ENCODE measurements at regions not wholly inside any gene's neighbourhood (a gene's known extent, or its start where the extent isn't known, plus 50 kb on each side); places are given as distances from the start of the nearest gene placed in this dataset.
A peak's percentile ranks its signal among the peaks of the same experiment; 100 is the strongest.

- DNase-seq (ENCODE audit: low read depth): no peak
Measured at GRCh38 chr1:201708691-201709090, 120.3 kb upstream of the IPO9 start.

GRCh38 chr1:201709564-201710295 lies 119.2 kb upstream of the IPO9 start:
- peak; percentile 31 for DNase-seq (ENCODE audit: low read depth)

DNA sequence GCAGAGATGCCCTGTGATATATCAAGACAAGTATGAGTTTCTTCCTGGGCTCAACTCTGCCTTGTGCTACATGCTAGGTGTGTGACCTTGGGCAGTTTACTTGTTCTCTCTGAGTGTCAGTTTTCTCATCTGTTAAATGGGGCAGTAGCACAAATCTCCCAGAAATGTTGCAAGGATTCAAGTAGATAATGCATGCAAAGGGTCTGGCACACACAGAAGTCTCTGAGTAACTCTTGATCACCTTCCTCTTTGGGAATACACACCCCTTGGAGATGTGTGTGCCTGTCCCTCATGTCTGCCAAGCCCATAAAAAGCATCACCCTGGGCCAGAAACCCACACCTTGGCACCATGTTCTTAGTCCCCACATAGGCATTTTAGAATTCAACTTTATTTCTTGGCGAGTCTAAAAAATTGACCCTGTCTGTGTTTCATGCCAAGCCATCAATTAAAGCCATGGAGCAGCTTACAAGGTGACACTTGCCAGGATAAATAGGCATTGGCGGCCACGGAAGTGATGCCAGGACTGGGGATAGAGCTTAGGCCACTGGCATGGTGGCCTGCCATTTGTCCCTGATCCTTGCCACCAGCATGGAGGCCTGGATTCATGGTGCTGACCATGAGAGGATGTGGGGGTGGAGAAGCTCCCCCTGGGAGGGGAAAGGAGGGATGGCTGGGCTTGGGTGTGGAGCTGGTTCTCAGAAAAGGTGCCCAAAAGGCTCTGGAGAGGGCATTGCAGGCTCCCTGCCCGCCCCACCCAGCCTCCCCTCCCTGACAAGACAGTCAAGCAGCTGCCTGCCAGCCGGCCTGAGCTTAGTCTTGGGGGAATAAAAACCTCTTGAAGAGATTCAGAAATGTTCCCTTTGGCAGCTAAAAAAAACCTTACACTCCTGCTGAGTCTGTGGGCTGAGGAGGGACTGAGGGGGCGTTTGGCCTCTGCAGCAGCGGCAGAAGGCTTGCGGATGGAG lies 118.0 kb upstream of the IPO9 start:
- no peak for DNase-seq (ENCODE audit: low read depth)

DNA sequence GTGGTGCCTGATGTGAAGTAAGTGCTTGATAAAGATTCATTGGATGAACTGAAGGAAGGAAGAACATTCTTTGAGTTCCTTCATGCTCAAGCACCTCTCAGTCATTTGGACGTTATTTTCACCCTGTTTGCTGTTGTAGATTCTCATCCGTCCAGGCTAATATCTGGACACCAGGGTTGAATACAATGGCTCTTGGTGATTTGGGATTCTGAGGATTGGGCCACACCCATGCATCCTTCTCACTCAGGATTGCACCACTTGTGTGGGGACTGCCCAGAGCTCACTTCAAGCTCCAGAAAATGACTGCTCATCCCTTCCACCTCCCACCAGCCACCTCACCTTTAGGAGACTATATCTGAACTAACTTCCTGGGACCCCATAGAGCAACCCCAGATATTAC lies 117.1 kb upstream of the IPO9 start:
- DNase-seq (ENCODE audit: low read depth): no peak

- DNase-seq (ENCODE audit: low read depth): no peak
Measured at GRCh38 chr1:201712387-201713085, 116.4 kb upstream of the IPO9 start.

- no peak for DNase-seq (ENCODE audit: low read depth)
Measured at GRCh38 chr1:201713086-201713810, 115.7 kb upstream of the IPO9 start.

DNA sequence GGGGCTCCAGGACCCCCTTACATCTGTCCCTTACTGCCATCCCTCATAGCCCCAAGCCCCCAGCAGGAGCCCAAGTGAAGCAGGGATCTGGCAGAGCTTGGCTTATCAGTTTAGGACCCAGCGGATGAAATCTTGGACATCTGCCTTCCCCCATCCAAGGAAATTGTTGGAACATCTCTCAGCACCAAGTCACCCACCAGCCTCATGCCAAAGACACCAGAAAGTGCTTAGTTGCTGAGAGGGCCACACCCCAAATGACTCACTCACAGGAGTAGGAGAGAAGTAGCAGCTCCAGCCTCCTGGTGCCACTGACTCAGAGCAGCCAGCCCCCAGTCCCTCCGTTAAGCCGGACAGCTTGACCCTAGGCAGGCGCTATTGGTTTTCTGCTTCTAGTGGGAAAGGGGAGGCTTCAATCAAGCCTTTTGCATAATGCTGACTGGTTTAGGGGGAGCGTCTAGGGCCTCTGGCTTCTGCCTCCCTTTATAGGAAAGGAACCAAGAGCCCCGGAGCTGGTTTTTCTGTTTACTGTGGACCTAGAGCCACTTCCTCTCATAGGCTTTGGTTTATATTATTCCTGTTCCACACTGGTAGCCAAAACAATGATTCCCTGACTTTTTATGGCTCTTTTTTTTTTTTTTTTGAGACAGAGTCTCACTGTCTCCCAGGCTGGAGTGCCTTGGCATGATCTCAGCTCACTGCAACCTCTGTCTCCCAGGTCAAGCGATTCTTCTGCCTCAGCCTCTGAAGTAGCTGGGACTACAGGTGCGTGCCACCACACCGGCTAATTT lies 114.2 kb upstream of the IPO9 start:
- no peak for DNase-seq (ENCODE audit: low read depth)

DNA sequence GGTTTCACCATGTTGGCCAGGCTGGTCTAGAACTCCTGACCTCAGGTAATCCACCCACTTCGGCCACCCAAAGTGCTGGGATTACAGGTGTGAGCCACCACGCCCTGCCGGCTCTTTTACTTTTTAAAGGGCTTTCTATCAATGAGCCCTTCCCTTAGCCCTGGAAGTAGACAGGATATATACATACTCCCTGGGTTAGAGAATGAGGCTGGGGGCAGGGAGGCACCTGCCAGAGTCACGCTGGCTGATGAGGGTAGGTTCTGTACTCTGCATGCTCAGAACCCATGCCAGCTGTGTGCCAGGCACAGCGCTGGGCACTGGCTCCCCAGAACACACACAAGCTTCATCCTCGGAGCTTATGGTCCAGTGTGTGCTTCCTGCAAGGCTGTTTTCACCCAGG lies 113.6 kb upstream of the IPO9 start:
- DNase-seq (ENCODE audit: low read depth): no peak

- no peak for DNase-seq (ENCODE audit: low read depth)
Measured at GRCh38 chr1:201715801-201716741, 112.9 kb upstream of the IPO9 start.

GRCh38 chr1:201716742-201717135 lies 112.2 kb upstream of the IPO9 start:
- DNase-seq (ENCODE audit: low read depth): no peak

- DNase-seq (ENCODE audit: low read depth): no peak
Measured at GRCh38 chr1:201717286-201717685, 111.7 kb upstream of the IPO9 start.

DNA sequence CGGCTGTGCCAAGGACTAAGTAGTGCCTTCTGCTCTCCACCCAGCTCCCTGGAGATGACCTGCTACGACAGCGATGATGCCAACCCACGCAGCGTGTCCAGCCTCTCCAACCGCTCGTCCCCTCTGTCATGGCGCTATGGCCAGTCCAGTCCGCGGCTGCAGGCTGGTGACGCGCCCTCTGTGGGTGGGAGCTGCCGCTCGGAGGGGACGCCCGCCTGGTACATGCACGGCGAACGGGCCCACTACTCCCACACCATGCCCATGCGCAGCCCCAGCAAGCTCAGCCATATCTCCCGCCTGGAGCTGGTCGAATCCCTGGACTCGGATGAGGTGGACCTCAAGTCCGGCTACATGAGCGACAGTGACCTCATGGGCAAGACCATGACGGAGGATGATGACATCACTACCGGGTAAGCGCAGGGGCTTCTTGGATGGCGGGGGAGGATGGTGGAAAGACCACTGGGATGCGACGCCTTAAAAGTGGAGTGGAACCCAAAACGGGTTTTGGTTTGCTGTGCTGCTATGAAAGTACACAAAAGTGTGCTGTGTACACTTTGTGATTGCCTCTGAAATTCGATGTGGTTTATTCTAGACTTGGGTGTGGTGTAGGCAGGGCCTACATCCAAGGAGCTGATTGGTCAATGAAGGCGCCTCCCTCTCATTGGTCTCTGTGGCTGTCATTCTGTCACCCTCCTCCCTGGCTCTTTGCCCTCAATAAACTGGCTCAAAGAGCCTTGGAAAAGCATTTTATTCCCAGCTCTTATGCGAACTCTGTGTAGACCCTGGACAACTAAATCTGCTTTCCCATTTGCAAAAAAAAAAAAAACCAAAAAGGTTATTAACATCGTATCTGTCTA lies 110.4 kb upstream of the IPO9 start:
- no peak for DNase-seq (ENCODE audit: low read depth)

DNA sequence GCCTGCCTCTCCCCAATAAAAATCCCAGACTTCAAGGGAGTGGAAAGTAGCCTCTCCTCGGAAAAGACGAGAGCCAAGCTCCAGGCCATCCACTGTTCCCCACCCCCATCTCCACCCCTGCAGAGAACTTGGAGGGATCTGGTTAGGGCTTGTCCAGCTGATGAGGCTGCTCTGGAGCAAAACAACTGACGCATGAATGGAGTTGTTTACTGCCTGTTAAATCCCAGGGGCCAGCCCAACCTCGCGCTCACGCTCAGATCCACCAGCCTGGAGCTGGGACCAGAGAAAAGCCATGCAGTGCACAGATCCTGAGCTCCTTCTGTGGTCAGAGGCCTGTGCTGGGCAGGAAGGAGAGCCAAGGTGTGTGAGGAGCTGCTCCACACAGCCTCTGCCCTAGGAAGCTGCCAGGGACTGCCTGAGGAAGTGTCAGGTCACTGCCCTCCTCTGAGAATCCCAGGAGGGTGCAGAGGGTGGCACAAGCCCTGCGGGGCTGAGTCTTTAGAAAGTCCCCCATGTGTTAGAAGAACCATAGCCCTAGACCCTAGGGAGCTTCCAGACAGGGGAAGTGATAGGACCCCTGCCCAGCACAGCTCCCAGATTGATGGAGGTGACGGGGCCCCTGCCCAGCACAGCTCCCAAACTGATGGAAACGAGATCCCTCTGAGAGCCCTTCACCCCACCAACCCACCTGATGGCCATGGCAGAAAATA lies 109.0 kb upstream of the IPO9 start:
- no peak for DNase-seq (ENCODE audit: low read depth)

GRCh38 chr1:201720522-201720844 lies 108.5 kb upstream of the IPO9 start:
- DNase-seq (ENCODE audit: low read depth): no peak

GRCh38 chr1:201721082-201722049 lies 107.6 kb upstream of the IPO9 start:
- no peak for DNase-seq (ENCODE audit: low read depth)

DNA sequence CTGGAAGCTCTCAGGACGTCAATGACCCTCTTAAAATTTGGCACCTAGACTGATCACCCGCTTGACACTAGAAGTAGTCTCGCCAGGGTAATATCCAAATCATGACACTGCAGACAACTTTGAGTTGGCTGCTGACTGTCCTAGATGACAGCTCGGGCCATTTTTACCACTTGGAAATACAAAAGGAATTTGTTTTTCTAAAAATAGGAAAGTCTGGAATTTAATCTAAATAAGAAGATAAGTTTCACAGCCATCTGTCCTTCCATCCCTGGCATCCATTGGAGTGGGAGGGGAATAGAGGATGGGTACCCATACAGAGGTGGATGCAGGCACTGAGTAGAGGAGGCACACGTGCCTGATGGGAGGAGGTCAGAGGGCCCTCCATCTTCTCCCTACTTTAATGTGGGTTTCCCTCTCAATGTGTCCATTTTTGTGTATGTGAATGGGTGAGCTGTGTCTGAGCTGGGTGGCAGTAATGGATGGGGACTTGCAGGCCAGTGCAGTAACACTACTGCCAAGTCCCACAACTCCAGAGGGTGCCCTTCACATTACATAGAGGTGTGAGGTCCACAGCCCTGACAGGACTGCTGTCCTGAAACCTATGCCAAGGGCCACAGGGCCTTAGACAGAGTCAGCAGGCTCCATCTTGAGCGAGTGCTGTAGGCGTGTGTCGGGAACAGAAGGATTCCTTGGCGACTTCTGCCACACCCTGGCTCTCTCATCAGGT lies 104.8 kb upstream of the IPO9 start:
- DNase-seq (ENCODE audit: low read depth): no peak

DNA sequence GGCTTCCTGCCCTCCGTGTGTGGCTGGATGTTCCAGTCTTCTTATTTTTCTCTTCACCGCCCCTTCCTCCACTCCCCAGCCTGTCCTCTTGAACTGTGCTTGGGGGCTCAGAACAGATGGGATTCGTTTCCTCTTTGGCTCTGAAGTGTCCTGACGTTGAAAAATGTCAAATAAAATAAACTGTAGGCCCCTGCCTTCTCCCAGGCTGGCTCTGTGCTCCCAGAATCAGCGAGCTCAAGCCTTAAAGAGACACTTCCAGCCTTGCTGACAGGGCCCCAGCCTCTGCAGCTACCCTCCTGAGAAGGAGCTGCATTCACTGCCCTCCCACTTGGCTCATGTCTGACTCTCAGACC lies 104.2 kb upstream of the IPO9 start:
- no peak for DNase-seq (ENCODE audit: low read depth)

Data from activated T-helper 1 cell treated with Interleukin-2 at 50 U/mL for 16 hours (primary cell).